ENCODE measurements at regions not wholly inside any gene's neighbourhood (a gene's known extent, or its start where the extent isn't known, plus 50 kb on each side); places are given as distances from the start of the nearest gene placed in this dataset.

DNA sequence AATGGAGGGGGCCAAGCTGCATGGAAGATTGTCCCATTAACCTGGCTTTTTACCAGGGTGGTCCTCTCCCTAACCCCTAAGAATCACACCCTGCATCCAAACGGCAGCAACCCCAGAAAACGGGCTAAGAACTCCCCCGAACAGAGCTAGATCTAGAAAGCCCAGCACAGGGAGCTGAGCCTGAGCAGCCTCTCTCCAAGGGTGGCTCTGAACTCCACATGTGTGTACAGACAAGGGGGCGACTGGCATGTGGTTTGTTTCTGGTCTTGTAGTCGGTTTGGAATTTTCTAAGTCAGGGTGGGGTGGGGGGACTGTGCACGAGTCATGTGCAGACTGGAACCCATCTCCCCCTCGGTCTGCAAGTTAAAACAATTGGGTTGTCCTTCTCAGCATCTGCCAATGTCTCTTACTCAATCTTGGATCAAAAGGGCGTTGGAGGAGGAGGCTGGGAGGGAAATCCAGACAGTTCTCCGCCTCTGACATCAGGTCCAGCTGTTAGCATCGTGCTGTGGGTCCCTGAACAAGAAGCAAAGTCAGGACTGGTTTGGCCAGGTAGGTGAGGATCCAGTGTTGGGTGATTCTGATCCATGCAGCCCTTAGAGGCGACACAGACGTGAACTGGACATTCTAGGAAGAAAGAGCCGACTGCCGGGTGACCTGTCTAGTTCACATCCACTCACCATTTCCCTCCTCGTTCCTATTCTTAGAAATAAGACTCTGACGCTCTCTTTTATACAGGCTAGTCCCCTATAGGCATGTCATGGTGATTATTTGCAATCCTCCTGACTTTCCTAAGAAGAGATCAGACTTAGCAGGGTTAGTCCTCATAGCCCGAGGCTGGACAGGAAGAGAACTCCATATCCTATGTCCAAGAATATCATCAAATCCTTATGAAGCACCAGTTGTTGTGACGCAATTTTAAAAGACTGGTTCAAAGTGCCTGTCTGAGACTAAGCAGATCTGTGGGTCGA is 381.8 kb downstream of the SOX9 start:
- DNase-seq, result no peak

DNA sequence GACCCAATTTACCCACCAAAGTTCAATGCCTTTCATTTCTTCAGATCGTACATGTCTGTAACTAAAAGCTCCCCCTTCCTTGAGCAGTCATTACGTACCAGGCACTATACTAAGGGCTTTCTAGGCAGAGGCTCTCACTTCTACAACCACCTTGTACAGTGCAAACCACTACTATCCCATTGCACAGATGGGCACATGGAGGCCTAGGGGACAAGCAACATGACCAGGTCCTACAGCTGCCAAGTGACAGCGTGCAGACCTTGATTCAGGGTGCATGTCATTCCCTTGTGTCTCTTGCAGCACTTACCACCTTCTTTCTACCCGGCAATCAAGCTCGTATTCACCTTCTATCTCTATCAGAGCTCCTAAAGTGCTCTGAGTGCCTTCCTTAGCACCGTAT is 382.7 kb downstream of the SOX9 start:
- no peak for DNase-seq

DNA sequence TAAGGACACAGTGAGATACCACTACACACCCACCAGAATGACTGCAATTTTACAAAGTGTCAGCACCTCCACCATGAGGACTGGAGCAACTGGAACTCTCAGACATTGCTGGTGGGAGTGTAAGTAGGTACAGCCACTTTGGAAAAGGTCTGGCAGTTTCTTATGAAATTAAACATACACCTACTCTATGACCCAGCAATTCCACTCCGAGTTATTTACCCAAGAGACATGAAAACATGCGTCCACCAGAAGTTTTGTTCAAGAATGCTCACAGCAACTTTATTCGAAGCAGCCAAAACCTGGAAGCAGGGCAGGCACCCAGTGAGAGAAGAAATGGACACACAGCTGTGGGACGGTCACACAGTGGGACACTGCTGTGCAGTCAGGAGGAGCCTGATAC is 384.0 kb downstream of the SOX9 start:
- DNase-seq, result no peak

DNA sequence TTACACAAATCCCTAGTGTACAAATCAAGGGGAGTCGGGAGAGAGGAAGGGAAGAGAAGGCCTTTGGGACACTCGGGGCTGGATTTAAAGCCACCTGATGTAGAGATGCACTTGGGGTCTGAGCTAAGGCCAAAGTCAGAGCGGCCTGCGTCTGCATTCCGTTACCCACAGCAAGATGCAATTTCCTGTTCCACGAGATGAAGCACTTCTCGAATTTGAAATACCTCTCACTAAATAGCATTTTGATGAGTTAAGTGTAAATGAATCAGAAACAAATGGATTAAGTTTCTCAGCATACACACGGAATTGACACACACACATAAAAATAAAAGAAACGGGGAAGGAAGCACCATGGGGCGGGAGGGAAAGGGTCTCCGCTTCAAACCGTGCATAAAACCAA is 386.0 kb downstream of the SOX9 start:
- no peak for DNase-seq

DNA sequence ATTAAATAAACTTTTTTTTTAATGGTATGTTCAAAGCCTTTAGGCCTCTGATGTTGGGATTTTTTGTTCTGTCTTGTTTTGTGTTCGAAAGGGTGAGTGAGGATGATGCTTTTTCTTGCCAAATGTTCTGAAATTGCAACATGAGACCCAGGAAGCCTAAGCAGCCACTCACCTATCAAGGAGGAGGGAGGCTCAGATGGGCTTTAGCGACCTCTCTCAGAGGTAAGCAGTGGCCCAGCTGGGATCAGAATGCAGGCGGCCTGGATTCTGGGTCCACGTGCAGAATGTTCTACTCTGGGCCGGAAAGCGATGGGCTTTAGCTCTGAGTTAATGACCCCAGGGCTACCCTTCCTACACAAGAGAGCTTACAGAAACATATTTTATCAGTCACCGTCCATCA is 386.6 kb downstream of the SOX9 start:
- DNase-seq, result no peak

DNA sequence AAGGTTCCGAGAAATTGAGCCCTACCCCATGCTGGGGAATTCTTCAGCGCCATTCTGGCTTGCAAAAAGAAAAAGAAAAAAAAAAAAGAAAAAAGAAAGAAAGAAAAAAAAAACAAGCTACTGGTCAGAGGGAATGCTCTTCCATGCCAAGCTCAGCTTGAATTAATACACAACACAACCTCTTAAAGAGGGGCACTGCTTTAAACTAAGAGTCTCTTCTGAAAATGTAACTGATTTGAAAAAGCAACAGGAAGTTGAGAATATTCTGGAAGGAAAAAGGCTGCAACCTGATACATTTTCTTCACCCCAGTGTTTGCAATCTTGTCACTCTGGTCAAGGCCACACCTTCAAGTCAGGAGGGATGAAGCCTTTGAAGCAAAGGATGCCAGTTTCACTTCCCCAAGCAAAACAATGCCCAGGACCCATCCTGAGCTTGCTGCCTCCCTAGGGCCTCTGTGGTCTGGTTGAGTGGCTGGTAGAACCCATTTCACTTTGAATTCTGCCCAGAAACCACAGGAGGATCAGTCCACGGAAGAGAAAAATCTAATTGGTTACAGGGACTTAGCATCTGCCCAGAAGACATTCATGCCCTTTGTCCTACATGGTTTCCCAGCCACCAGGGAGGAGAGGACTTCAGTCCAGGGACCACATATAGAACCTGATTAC is 389.7 kb downstream of the SOX9 start:
- DNase-seq, result no peak

DNA sequence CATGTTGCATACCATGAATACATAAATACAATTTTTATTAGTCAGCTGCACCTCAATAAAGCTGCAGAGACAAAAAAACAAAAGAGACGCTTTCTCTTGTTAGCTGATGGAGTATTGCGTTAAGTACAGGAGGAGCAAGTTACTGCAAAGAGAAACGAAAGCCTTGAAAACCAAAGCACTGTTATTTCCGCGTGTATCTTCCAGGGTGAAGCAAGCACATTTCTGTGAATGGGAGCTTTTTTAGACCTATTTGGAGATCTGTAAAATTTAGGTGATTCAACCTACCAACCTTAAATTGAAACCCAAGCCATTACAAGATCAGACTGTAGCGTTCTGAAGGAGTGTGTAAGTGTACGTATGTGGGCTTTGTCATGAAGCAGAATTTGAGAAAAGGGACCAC is 390.4 kb downstream of the SOX9 start:
- DNase-seq, result no peak

DNA sequence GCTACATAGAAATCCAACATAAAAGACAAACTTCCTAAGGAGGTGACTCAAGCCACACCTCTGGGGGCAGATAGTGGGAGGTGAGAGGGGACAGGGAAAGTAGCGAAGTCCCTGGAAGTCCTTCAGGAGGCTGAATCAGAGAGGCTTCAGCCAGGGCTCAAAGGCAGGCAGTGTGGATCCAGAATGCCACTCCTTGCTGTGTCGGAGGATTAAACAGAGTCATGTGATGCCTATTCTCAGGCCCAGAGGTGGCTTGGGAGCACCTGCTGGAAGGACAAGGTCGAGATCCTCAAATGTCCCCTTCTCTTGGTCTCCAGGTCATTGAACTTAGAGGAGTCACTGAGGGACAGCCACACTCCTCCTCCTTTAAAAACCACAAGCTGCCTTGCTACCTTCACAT is 391.1 kb downstream of the SOX9 start:
- DNase-seq, result no peak

DNA sequence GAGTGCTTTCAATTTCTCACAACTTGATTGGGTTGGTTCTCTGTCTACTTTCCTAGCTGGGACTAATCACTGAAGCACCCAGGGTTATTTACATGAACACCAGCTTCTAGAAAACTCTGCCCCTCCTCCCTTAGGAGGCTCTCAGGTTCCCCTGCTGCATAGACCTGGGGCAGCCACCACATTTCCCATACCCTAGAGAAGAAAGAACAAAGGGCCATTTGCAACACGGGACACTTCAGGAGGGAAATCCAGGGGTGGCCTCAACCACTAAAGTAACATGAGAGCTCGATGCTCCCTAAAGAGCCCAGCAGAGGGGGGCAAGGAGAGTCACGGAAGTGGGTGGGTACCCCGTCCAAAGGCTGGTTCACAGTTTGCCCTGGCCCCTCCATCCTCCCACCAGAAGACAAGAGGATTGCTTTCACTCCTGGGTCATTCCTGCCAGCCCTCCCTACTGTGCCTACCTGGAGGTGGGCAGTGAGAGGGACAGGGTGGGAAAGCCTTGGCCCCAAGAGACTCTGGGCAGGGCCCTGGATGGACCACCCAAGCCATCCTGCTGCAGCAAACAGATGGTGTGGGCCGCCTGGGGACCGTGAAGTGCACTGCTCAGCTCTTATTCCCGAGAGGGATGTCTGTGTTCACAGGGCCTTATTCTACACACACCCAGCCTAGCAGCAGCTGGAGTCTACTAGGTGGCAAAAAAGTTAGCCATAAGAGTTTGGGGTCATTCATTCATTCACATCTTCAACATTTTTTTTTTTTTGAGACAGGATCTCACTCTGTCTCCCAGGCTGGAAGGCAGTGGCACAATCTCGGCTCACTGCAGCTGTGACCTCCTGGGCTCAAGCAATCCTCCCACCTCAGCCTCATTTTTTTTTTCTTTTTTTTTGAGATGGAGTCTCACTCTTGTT is 392.1 kb downstream of the SOX9 start:
- no peak for DNase-seq

DNA sequence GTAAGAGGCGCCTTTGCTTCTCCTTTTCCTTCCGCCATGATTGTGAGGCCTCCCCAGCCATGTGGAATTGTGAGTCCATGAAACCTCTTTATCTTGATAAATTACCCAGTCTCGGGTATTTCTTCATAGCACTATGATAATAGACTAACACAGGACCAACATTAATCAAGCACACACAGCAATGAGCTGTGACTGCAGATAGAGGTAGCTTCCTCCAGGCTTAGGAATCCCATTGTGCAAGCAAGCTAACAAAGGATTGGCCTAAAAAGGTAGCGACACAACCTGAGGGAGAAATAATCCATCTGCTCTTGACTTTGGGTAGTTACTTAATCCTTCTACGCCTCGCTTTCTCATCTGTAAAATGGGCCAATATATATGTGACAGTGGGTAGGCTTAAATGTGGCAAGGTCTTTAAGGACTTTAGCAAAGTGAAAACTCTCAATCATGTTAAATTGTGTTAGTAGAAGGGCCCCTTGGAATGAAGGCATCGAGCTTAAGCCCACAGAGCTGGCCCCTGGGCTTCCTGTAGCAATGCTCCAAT is 393.6 kb downstream of the SOX9 start:
- DNase-seq, result no peak

DNA sequence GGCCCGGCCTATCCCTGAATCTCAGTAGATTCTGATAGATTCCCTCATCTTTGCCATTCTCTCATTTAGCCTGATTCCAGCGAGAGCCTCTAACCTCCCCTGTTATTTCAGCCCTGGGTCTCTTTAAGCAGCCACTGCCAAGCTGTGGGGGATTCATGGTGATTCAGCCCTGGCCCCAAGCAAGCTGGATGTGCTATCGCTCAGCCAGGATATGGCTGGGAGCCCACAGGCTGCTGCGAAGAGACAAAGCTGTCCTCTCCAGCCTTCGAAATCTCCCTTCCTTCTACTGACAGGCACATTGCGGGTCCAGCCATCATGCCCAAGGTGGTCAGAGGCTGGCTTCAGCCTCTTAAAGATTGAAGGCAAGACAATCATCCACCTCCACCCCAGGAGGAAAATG is 394.1 kb downstream of the SOX9 start:
- DNase-seq, result peak; percentile 55

DNA sequence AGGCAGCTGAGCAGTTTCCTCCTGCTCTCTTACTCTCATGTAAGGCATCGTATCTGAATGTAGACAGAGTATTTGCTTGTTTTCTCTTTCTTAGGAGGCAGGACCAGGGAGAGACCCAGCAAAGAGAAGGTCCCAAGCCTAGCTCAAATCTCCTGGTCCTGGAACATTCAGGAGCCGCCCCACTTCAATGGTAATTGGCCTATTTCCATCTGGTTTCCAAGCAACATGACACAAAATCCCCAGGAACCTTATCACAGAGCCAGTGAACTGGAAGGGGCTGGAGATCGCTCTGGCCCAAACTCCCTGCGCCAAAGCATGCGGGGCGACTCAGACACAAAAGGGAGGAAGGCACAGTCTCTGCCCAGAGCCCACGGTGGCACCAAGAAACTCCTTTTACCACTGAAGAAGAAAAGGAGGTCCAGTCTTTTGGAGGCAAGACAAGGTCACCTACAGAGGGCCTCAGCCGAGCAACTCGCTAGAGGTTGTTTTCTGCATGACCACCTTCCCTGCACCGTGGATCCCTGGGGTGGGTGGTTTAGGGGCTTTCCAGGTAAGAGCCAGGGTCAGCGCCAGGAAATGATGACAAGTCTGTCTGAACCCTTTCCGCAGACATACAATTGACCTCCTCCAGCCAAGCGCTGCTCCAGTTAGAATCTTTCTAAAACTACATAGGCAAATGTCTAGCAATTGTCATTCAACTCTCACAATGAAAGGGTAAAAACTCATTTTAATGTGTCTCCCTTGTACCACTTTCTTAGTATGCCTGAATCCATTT is 394.7 kb downstream of the SOX9 start:
- DNase-seq, result no peak

DNA sequence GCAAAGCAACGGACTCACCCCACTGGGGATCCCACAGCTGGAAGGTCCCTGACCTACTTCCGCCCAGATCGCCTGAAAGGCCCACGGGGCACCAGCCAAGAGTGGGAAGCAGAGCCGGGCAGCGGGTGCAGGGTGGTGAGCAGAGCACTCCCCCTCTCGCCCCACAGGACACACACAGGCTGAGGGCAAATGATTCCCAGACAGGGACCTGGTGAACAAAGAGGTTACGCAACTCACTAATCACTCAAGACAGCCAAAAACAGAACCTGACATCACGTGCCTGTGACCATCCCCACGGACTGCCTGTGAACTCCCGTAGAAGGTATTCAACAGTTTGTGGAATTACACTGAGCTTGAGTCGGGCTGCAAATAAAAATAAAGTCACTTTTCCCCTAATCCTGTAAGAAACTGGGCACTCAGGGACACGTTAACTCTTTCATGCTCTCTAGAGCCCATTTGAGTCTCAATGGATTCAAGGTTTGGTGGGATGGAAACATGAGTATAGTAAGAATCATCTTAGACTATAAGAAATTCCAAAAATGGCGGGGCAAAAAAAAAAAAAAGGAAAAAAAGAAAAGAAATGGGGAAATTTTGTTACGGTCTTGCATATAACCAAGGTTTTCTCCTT is 396.1 kb downstream of the SOX9 start:
- DNase-seq, result no peak

DNA sequence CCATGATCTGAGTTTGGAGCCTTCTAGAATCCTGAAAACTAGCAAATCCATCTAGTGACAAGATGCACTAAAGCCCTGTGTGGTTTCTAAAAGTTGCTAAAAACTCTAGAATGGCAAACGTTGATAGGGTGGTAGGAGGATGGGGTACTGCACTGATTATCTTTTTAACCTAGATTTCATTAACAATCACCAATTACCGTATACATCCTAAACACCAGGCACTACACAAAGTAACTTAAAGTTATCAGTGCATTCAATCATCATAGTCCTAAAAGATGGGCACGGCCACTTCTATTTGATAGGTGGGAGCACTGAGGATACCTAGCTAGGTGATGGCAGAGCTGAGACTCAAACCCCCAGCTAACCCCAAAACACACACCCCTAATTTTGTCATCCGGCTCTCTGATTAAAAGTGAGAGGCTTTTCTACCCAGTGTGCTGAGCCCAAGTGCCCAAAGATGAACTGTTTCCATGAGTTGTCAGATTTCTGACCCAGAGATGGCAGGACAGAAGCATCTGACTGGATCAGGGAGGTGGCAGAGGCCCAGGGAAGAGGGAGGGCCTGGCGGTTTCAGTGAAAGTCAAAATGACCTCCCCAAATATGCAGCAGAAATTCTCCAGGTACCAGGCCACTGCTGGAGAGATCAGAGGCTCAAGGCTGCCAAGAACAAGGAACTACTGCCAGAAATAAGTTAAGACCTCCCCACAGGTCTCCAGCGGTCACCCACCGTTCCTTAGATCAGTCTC is 396.8 kb downstream of the SOX9 start:
- no peak for DNase-seq

DNA sequence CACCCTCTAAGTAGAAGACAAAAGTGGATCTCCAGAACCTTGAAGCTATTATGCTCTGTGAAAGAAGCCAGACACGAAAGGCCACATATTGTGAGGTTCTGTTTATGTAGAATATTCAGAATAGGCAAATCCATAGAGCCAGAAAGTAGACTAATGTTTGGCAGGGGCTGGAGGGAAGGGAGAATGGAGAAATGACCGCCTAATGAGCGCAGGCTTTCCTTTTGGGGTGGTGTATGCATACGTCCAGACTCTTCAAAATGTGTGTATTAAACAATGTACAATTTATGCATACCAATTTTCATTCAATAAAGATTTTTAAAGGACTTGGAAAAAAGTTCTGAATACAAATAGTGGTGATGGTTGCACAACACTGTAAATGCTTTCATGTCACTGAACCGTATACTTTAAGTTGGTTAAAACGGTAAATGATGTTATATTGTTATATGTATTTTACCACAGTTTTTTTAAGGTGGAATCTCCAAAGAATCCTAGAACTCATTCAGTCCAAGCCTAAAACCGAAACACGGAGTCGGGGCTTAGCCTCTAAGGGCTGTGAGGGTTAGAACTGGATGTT is 397.4 kb downstream of the SOX9 start:
- no peak for DNase-seq

DNA sequence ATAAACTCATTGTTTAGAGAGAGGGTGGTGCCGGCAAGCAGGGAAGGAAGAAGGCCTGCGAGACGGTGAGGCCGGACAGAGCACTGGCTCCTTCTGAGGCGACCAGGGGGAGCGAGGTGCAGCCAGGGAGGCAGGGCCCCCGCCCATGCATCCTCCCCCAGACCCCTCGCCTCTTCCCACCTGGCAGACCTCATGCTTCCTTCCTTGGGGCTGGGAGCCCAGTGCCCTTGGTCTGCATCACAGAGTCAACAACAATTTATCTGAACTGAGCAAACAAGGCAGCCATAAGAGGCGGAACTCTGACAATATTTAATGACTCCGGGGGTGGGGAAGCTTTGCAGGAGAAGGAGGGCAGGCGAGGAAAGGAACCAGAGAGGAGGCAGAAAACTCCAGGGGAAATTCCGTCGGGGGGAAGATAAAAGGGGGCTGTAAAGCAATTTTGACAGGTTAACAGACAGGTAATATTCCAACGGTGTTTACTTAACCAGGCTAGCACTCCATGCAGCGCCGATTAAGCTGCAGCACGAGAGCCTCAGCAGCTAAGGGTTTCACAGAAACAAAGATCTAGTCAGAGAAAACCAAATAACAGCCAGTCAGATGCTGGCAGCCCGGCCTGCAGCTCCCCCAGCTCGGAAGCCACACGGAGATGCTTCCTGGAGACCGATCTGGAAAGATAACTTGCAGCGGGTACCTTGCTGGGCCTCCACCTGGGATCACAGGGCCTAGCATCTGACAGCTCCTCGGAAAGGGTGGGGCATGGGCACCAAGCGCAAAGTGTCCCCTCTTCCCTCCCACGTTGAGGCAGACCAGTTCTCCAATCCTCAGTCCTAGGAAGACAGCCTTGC is 398.2 kb downstream of the SOX9 start:
- DNase-seq, result no peak

DNA sequence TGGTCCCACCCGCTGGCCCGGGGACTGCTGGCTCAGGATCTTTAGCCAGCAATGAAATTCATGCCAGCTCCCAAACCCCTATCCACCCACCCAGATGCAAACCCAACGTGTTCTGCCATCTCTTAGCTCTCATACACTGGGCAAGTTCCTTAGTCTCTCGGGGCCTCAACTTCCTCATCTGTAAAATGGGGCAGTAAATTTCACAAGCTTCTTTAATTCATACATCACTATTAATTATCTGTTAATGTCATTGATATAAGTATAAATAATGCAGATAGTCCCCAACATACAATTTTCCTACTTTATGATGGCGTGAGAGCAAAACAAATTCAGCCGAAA is 398.7 kb downstream of the SOX9 start:
- no peak for DNase-seq

DNA sequence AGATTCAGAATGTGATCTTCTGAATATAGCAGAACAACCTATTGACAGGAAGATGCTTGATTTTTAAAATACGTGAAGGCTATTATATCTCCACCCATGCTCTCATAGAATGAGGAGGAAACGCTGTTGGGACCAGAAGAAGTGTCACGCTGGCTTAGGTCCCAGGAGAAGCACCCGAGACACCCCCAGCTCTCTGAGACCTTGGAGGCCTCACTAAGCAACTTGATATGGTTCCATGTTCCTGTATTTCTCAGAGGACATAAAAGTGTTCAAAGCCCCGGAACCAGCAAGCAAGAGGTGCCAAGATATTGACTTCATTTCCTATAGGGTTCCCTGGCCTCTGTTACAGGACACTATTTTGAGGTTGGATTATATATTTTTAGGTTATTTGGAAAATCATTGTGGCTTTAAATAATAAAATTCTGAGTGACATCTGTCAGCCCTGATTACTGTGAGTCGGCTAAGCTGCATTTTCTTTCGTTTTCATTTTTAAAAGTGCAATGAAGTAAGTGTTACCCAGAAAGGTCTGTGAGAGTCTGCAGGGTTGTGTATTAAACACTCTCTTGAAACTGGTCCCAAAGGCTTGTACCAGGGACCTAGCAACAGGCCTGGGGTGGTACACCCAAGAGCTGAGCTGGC is 400.0 kb downstream of the SOX9 start:
- no peak for DNase-seq

DNA sequence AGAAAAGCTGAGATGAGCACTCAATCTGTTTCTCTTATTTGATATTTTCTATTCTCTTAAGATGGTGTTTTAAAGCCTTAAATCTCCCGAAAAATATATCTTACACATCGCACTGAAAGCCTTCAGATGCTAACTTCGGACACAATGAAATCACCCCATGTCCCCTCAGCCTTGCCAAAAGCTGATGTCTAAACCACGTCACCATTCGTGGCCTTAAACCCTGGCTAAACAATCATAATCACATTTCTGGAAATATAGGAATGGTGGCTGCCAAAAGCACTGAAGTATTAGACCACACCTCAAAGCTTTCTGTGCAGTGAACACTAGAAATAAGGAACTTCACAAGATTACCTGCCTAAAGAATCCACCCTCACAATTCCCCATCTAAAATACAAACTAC is 402.7 kb downstream of the SOX9 start:
- no peak for DNase-seq

All from occipital lobe (tissue), 1 donor.